Fibroblast of the aortic adventitia (primary cell): ENCODE measurements at regions not wholly inside any gene's neighbourhood (a gene's known extent, or its start where the extent isn't known, plus 50 kb on each side); places are given as distances from the start of the nearest gene placed in this dataset.

Source experiments
- DNase-seq: peaks from one replicate; pipeline ENCODE4 v3.0.0-alpha.2; 2010; ENCODE audit warnings: low read depth
- H3K4me3 ChIP-seq: 2 replicates; pipeline ENCODE4 v1.5.1; 2011; ENCODE audit warnings: low read depth, mild to moderate bottlenecking, control low read depth, low read length, moderate library complexity
- TF ChIP-seq, protein P1 (sequence below): IDR thresholded peaks from 2 replicates; pipeline ENCODE4 v1.5.1; 2011; ENCODE audit warnings: mild to moderate bottlenecking, low read length, control low read depth, inconsistent platforms; ENCODE audit not compliant: insufficient read depth

DNA sequence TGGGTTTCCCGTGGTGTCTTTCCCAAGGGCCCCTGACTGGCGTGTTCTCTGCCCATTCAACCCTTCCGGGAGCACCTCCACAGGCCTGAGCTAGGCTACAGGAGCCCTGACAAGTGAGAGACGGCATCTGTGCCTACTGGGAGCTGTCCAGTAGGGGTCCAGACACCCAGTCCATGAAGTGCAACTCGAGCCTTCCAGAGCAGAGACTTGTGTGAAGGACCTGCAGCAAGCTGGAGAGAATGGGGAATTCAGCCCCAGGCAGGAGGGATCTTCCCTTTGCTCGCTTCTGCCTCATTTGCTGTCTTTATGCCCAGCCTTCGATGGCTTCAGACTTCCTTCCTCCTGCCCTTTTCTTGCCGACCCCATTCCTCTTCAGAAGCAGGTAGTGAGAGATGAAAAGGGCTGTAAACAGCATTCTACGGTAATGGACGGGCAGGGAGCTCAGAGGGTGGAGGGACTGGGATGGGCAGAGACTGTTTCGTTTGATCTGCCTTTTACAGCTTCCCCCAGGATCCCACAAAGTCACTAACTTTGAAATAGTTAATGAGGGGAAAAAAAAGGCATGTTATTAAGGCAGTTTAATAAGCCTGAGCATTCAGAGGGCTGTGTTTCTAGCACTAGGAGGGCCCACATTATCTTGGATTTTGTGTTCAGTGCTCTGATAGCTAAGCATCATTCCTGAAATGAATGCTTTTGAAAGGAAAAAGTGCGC lies 327.6 kb downstream of the FGF9 start:
- DNase-seq, result no peak
- TF ChIP-seq, protein P1, sequence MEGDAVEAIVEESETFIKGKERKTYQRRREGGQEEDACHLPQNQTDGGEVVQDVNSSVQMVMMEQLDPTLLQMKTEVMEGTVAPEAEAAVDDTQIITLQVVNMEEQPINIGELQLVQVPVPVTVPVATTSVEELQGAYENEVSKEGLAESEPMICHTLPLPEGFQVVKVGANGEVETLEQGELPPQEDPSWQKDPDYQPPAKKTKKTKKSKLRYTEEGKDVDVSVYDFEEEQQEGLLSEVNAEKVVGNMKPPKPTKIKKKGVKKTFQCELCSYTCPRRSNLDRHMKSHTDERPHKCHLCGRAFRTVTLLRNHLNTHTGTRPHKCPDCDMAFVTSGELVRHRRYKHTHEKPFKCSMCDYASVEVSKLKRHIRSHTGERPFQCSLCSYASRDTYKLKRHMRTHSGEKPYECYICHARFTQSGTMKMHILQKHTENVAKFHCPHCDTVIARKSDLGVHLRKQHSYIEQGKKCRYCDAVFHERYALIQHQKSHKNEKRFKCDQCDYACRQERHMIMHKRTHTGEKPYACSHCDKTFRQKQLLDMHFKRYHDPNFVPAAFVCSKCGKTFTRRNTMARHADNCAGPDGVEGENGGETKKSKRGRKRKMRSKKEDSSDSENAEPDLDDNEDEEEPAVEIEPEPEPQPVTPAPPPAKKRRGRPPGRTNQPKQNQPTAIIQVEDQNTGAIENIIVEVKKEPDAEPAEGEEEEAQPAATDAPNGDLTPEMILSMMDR, result no peak
- no peak overlapping the region for H3K4me3 ChIP-seq

DNA sequence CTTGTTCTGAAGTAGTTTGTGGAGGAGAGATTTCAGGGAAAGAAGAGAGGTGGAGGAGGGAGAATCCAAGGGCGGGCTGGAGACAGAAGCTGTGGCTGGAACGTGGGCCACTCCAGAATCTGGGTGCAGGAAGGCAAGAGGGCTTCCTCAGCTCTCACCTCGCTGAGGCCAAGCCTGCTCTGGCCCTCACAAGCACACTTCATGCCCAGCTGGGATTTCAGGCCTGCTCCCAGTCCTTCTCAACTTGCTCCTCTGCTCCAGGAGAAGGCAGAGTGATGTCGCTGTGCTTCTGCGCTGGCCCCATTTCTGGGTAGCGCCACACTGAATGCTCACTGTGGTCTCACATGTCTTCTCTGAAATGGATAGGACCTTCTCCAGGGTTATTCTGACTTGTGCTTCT lies 328.8 kb downstream of the FGF9 start:
- no peak overlapping the region for H3K4me3 ChIP-seq
- no peak for DNase-seq
- TF ChIP-seq, protein P1, result no peak

DNA sequence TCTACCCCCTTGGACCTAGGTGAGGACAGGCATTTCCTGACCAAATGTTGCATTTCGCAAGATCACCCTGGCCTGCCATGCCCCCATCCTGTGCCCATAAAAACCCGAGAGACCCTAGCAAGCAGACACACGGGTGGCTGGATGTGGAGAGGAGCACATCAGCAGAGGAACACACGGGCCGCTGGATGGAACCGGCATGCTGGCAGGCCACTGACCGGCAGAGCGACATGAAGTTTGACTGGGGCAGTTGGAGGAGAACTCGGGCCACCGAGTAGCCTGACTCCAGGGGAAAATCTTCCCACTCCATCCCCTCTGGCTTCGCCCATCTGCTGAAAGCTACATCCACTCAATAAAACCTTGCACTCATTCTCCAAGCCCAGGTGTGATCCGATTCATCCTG lies 329.3 kb downstream of the FGF9 start:
- DNase-seq, result no peak
- TF ChIP-seq, protein P1, result no peak
- no peak overlapping the region for H3K4me3 ChIP-seq

DNA sequence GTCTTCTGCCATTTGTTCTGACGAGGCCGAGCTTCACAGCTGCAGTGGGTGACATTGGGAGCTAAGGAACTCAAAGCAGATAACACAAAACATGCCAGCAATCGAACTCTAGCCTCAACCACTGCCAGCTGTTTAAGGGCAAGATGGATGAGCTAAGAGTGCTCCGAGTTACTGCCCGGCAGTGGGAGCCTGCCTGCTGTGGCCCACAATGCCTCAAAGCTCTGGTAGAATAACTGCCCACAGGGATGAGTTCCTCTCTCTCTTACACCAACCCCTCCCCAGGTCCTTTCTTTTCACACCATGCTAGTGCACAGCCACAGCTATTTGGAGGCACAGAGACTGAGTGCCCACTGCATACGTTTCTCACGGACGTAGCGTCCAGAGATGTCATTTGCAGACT lies 330.5 kb downstream of the FGF9 start:
- H3K4me3 ChIP-seq, result no peak overlapping the region
- DNase-seq, result no peak
- TF ChIP-seq, protein P1, result no peak

DNA sequence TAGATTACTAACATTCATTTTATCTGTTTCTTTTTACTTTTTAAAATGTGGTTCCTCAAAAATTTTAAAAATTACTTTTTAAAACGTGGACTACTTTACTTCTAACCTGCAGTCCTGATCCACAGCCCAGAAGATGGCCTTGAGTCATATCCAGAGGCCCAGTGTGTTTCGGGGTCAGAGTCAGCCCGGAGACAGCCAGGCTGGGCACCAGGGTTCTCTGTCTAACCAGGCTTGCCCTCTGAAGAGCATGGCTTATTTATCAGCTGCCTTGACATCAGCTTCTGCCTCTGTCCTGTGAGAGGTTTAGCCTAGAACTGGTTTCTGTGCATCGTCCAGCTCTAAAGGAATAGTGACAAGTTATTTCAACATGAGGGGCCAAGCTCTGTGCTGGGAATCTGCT lies 332.0 kb downstream of the FGF9 start:
- no peak for DNase-seq
- TF ChIP-seq, protein P1, result no peak
- H3K4me3 ChIP-seq, result no peak overlapping the region

DNA sequence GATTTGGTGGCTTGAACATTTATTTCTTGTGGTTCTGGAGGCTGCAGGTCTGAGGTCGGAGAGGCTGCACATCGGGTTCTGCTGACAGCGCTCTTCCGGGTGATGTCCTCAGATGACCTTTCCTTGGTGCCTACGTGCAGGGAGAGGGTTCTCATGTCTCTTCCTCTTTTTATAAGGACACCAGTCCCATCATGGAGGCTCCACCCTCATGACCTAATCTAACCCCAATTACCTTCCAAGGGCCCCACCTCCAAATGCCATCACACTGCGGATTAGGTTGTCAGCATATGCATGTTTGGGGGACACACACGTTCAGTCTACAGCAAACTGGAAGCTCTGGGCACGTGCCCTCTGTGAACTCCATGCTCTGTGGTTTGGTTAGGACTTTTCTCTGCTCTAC lies 338.6 kb downstream of the FGF9 start:
- H3K4me3 ChIP-seq, result no peak overlapping the region
- DNase-seq, result no peak
- TF ChIP-seq, protein P1, result no peak

DNA sequence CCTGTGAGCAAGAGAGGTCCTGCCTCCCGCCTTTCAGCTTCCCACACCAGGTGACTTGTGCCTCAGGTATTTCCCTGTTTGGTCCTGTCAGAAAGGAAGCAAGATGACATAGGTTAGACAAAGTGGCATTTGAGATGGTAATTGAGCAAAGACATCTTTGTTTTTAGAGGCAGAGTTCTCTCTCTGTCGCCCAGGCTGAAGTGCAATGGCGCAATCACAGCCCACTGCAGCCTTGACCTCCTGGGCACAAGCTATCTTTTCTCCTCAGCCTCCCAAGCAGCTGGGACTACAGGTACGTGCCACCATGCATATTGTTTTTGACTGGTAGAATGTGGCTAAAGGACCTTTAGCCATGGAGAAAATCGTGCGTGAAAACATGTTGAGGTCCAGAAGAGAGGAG lies 339.1 kb downstream of the FGF9 start:
- no peak overlapping the region for H3K4me3 ChIP-seq
- TF ChIP-seq, protein P1, result no peak
- no peak for DNase-seq
